Loucy (cell line): ENCODE measurements at regions not wholly inside any gene's neighbourhood (a gene's known extent, or its start where the extent isn't known, plus 50 kb on each side); places are given as distances from the start of the nearest gene placed in this dataset.

Experiments used
- H2AFZ ChIP-seq: fragments of 200-600 bp; sonication (generic); 2 replicates; pipeline ENCODE4 v1.6.0; 2016; ENCODE audit warnings: antibody characterized with exemption, mild to moderate bottlenecking, low read length, moderate library complexity
- H3F3A ChIP-seq: fragments of 200-600 bp; 2 replicates; pipeline ENCODE4 v1.6.0; 2016; ENCODE audit warnings: antibody characterized with exemption, low read depth, mild to moderate bottlenecking
- H3K27me3 ChIP-seq: fragments of 200-600 bp; sonication (generic); 2 replicates; pipeline ENCODE4 v1.6.1; 2014; ENCODE audit warnings: low read length, mild to moderate bottlenecking; ENCODE audit not compliant: insufficient read depth, poor library complexity, severe bottlenecking
- H3K36me3 ChIP-seq: fragments of 200-600 bp; sonication (generic); 2 replicates; pipeline ENCODE4 v1.6.1; 2016; ENCODE audit warnings: low read length; ENCODE audit not compliant: insufficient read depth
- H3K4me1 ChIP-seq: fragments of 200-600 bp; sonication (generic); 2 replicates; pipeline ENCODE4 v1.5.1; 2014; ENCODE audit warnings: low read length, mild to moderate bottlenecking; ENCODE audit not compliant: insufficient read depth, poor library complexity, severe bottlenecking
- H3K4me2 ChIP-seq: fragments of 200-600 bp; sonication (generic); 2 replicates; pipeline ENCODE4 v1.6.0; 2014; ENCODE audit warnings: antibody characterized with exemption, low read length, low read depth, mild to moderate bottlenecking; ENCODE audit not compliant: poor library complexity, severe bottlenecking
- H3K4me3 ChIP-seq: fragments of 200-600 bp; sonication (generic); 2 replicates; pipeline ENCODE4 v1.5.1; 2014; ENCODE audit warnings: low read length, mild to moderate bottlenecking, mixed read lengths; ENCODE audit not compliant: poor library complexity, severe bottlenecking
- H3K79me2 ChIP-seq: fragments of 200-600 bp; sonication (generic); 2 replicates; pipeline ENCODE4 v1.6.1; 2014; ENCODE audit warnings: low read length; ENCODE audit not compliant: insufficient read depth
- H3K9ac ChIP-seq: fragments of 200-600 bp; sonication (generic); 2 replicates; pipeline ENCODE4 v1.6.0; 2014; ENCODE audit warnings: mild to moderate bottlenecking, low read depth, low read length, moderate library complexity; ENCODE audit not compliant: poor library complexity, severe bottlenecking
- H3K9me2 ChIP-seq: fragments of 200-600 bp; sonication (generic); replicated peaks from 2 replicates; pipeline ENCODE4 v1.6.1; 2016; ENCODE audit warnings: low read depth, low read length, mixed read lengths
- H3K9me3 ChIP-seq: fragments of 200-600 bp; sonication (generic); 2 replicates; pipeline ENCODE4 v1.6.1; 2014; ENCODE audit warnings: mild to moderate bottlenecking, antibody characterized with exemption, low read length, low read depth; ENCODE audit not compliant: insufficient read depth
- H4K20me1 ChIP-seq: fragments of 200-600 bp; sonication (generic); 2 replicates; pipeline ENCODE4 v1.6.0; 2014; ENCODE audit warnings: antibody characterized with exemption, low read length, mild to moderate bottlenecking; ENCODE audit not compliant: insufficient read depth, poor library complexity, severe bottlenecking
- CTCF ChIP-seq: fragments of 200-600 bp; sonication (generic); conservative IDR thresholded peaks from 2 replicates; pipeline ENCODE4 v1.5.1; 2014; ENCODE audit warnings: mild to moderate bottlenecking, antibody characterized with exemption, low read length
- EZH2phosphoT487 ChIP-seq: fragments of 200-600 bp; IDR thresholded peaks from 2 replicates; pipeline ENCODE4 v1.6.1; 2018; ENCODE audit warnings: antibody characterized with exemption, mild to moderate bottlenecking, moderate library complexity, borderline replicate concordance

GRCh38 chr2:187118331-187119099 lies 269.5 kb upstream of the ZSWIM2 start:
- no peaks in the 10 kb centered on the region for H3K4me1 ChIP-seq
- H3K4me2 ChIP-seq: no peak overlapping the region
- H3K9ac ChIP-seq: no peak overlapping the region
- no peaks in the 10 kb centered on the region for H3K79me2 ChIP-seq
- H3K9me2 ChIP-seq: no peaks in the 10 kb centered on the region
- no peak overlapping the region for H2AFZ ChIP-seq
- H3F3A ChIP-seq: no peaks in the 10 kb centered on the region
- no peak for TF ChIP-seq CTCF
- TF ChIP-seq EZH2phosphoT487: no peak
- H3K36me3 ChIP-seq: no peaks in the 10 kb centered on the region
- no peaks in the 10 kb centered on the region for H4K20me1 ChIP-seq
- peaks cover 5% of the 10 kb centered on the region for H3K27me3 ChIP-seq
- no peaks in the 10 kb centered on the region for H3K9me3 ChIP-seq
- no peak overlapping the region for H3K4me3 ChIP-seq

DNA sequence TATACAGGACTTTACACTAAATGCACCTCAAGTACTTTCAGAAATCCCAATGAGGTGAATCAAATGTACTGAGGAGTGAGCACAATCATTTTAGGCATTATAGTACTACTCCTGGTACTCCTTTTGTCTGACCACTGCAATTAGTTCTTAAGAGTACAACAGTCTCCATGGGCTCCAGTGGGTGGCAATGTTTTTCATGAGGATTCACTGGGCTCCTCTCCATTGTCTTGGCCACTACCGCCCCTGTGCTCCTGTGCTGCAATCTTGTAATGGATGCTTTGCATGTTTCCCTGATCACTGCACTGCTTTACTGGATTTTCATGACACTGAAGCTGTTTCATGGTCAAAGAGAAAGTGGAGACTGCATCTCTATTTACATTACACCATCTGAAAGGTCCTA lies 268.5 kb upstream of the ZSWIM2 start:
- Histone ChIP-seq H3K4me3 (no peak overlapping the region), H3K9me2 (no peaks in the 10 kb centered on the region), H2AFZ (no peak overlapping the region), H3K4me1 (no peaks in the 10 kb centered on the region), H3K36me3 (no peaks in the 10 kb centered on the region), H3K79me2 (no peaks in the 10 kb centered on the region), H3K4me2 (no peak overlapping the region), H4K20me1 (no peaks in the 10 kb centered on the region), H3F3A (no peaks in the 10 kb centered on the region), H3K9me3 (no peaks in the 10 kb centered on the region), H3K27me3 (peaks cover 5% of the 10 kb centered on the region), H3K9ac (no peak overlapping the region)
- TF ChIP-seq CTCF (no peak), EZH2phosphoT487 (no peak)

- Histone ChIP-seq H3K9ac (no peak overlapping the region), H3F3A (no peaks in the 10 kb centered on the region), H2AFZ (no peak overlapping the region), H3K4me1 (no peaks in the 10 kb centered on the region), H4K20me1 (no peaks in the 10 kb centered on the region), H3K4me3 (no peak overlapping the region), H3K4me2 (no peak overlapping the region), H3K79me2 (no peaks in the 10 kb centered on the region), H3K9me3 (no peaks in the 10 kb centered on the region), H3K27me3 (peaks cover 5% of the 10 kb centered on the region), H3K9me2 (no peaks in the 10 kb centered on the region), H3K36me3 (no peaks in the 10 kb centered on the region)
- no peak for TF ChIP-seq EZH2phosphoT487
- no peak for TF ChIP-seq CTCF
These were observed 266.7 kb upstream of the ZSWIM2 start for GRCh38 chr2:187115627-187116026.
